Forelimb muscle (tissue), 1 donor: ENCODE measurements at regions not wholly inside any gene's neighbourhood (a gene's known extent, or its start where the extent isn't known, plus 50 kb on each side); places are given as distances from the start of the nearest gene placed in this dataset.

Experiments used
- DNase-seq: peaks from one replicate; pipeline ENCODE4 v3.0.0-alpha.2; 2013; ENCODE audit warnings: low read depth

DNA sequence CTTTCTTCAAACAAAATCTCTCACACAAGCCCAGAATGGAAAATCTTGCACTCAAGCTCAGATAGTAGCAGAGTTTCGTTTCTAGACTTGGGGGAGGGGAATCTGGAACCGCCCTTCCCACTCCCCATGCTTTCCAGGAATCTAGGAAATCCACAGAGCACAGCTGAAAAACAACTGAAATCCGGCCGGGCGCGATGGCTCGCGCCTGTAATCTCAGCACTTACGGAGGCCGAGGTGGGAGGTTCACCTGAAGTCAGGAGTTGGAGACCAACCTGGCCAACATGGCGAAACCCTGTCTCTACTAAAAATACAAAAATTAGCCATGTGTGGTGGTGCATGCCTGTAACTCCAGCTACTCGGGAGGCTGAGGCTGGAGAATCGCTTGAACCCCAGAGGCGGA, 127.3 kb upstream of the SLC34A2 start:
- no peak for DNase-seq

GRCh38 chr4:25531272-25531671, 124.4 kb upstream of the SLC34A2 start:
- no peak for DNase-seq

DNA sequence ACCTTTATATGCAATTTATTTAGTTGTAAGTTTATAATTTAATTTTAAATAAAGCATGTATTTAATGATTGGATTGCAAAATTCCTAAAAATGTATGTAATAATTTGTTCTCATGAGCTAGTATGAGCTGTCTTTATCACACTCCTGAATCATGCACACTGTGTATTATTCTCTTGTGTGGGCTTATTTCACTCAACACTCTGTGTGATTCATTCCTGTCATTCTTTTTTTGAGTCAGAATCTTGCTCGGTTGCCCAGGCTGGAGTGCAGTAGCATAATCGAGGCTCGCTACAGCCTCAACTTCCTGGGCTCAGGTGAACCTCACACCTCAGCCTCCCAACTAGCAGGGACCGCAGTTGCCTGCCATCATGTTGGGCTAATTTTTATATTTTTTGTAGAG, 123.1 kb upstream of the SLC34A2 start:
- DNase-seq: no peak

DNA sequence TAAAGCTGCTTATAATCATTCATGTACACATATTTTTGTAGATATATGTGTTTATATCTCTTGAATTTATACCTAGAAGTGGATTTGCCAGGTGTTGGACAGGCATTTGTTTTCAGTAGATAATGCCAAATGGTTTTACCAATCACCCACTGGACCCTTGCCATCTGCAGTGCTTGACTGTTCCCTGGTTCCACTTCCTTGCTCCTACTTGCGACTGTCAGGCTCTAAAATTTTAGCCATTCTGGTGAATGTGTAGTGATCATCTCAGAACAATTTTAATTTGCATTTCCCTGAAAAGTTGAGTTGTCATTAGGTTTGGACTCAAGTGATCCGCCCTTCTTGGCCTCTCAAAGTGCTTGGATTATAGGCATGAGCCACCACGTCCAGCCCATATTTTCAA, 122.4 kb upstream of the SLC34A2 start:
- DNase-seq: no peak

- no peak for DNase-seq
Measured at GRCh38 chr4:25535278-25535677, 120.4 kb upstream of the SLC34A2 start.

GRCh38 chr4:25535701-25536473, 119.8 kb upstream of the SLC34A2 start:
- DNase-seq: no peak

DNA sequence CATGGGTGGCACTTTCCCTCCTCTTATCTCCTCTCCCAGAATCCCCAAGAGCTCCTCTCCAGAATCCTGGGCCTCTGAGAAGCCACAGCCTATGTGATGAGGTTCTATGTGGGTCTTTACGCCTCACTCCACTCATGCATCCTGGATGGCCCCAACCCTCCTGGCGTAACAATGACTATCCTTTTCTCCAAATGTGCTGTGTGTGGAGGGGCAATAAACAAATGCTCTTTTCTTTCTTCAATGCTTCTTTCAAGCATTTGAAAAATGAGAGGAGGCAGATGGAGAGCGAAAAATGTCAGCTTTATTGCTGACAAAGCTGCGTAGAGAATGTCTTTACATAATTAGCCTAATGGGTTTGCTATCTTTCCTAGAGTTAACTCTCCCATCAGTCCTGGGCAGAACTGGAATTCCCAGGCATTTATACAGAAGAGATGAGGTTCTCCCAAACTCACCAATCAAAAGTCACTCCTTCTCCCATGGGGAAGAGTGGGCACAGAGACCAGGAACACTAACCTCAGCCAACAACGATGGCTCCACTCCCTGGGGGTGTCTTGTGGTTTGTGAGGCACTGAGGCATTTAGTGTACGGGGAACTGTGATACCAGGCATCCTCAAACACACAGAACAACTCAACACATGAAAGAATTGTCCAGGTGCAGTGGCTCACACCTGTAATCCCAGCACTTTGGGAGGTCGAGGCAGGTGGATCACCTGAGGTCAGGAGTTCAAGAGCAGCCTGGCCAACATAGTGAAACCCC, 118.9 kb upstream of the SLC34A2 start:
- no peak for DNase-seq

- no peak for DNase-seq
Measured at GRCh38 chr4:25538430-25538829, 117.2 kb upstream of the SLC34A2 start.

GRCh38 chr4:25539241-25539640, 116.4 kb upstream of the SLC34A2 start:
- no peak for DNase-seq

DNA sequence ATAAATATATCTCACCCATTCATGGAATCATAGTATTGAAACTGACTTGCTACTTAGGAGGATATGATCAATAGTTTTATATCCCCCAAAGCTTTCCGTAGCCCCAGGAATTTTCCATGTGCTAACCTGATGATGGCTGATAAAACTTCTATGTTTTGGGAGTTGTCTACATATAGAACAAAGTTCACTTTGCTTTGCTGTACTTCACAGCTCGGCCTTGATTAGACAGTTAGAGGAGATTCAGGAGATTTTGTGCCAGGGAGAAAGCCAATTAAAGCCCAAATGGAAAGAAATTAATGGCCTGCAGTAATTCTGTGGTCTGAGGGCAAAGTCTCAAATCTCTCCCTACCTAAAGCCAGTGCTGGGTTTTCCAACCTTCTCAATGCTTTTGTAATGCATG, 114.9 kb upstream of the SLC34A2 start:
- DNase-seq: no peak

- no peak for DNase-seq
Measured at GRCh38 chr4:25547343-25547742, 108.3 kb upstream of the SLC34A2 start.

DNA sequence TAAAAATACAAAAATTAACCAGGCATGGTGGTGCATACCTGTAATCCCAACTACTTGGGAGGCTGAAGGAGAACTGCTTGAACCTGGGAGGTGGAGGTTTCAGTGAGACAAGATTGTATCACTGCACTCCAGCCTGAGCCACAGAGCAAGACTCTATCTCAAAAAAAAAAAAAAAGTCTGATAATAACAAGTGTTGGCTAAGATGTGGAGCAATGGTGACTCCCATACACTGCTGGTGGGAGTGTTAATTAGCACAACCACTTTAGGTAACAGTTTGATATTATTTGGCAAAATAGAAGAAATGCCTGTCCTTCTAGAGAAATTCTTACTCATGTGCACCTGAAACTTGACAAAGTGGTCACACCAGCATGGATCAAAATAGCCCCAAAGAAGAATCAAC, 106.2 kb upstream of the SLC34A2 start:
- DNase-seq: no peak

- no peak for DNase-seq
Measured at GRCh38 chr4:25550376-25551030, 105.1 kb upstream of the SLC34A2 start.

DNA sequence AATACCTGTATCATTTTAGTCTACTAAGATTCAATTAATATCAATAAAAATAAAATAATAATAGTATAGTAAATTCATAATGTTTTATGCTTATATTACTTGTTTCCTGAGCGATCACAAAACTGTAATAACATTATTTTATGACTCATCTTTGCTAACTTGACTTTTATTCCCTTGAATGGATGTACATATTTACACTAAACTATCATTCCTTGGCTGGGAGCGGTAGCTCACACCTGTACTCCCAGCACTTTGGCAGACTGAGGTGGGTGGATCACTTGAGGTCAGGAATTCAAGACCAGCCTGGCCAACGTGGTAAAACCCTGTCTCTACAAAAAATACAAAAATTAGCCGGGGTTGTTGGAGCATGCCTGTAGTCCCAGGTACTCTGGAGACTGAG, 104.0 kb upstream of the SLC34A2 start:
- no peak for DNase-seq

DNA sequence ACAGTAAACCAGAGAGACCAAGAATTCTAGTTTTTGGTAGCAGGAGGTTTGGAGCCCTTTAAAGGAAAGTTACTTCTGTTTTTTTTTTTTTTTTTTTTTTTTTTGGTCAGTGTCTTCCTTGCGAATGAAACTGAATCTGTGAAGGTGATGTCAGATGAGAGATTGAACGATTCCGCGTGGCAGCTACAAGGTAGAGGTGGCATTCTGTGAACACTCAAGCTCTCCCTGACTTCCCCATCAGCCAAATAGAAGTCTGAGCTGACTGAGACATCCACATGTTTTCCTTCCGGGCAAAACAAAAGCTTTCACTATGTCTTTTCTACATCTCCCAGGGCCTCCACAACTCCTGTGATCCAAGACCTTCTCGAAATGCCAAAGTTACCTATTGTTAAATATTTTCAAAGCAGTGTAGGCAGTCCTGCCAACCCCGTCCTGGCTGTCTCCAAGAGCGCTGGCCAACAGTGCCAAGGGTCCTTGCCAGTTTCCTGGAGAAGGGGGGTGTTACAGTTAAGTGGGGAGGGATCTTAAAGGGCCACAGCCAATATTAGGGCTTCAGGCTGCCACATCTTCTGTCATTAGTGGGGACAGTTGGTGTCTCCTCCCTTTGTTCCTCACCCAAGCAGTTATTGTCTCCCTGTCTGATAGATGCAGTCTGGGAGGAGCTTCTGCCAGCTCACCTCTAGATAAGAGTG, 102.9 kb upstream of the SLC34A2 start:
- no peak for DNase-seq

DNA sequence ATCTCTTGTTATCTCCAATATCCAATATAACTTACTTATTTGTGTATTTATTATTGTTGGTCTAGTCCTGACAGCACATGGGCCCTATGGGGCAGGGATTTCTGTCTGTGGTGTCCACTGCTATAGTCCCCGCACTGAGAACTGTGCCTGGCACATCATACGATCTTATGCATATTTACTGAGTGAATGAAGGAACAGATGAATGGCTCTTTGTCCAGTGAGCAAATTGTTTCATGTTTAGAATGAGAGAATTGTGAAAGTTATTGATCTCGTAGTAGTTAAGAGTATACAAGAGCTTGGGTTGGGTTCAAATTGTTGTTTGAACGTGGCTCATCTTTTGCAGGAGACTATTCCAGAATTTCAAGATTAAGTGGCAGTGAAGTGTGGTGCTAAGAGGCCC, 96.1 kb upstream of the SLC34A2 start:
- DNase-seq: no peak

DNA sequence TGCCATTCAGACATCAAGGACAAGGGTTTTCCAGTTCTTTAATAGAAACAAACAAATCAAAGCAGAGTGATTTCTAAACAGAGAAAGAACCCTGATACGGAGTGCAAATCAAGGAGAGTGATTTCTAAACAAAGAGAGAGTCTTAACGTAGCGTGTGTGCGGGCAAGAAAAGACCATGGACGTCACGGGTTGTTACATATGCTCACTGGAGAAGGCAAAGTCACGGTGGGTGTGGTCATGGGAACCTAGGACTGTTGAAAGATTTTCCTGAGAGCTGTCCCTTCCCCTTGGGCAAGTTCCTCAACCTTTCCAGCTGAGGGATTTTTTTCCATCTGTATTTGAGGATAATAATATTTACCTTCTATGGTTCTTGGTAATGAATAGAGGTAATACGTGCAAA, 95.0 kb upstream of the SLC34A2 start:
- no peak for DNase-seq

GRCh38 chr4:25563071-25563564, 92.5 kb upstream of the SLC34A2 start:
- no peak for DNase-seq

DNA sequence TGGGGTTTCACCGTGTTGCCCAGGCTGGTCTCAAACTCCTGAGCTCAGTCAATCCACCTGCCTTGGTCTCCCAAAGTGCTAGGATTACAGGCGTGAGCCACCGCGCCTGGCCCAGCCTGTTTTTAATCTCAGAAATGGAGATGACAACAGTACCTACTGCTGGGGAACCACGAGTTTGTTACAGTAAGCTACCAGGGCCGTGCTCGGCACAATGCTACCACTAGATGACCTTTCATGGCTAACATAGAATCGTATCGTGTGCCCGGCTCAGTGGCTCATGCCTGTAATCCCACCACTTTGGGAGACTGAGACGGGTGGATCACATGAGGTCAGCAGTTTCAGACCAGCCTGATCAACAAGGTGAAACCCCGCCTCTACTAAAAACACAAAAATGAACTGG, 90.8 kb upstream of the SLC34A2 start:
- no peak for DNase-seq

- DNase-seq: no peak
Measured at GRCh38 chr4:25567253-25567652, 88.4 kb upstream of the SLC34A2 start.

DNA sequence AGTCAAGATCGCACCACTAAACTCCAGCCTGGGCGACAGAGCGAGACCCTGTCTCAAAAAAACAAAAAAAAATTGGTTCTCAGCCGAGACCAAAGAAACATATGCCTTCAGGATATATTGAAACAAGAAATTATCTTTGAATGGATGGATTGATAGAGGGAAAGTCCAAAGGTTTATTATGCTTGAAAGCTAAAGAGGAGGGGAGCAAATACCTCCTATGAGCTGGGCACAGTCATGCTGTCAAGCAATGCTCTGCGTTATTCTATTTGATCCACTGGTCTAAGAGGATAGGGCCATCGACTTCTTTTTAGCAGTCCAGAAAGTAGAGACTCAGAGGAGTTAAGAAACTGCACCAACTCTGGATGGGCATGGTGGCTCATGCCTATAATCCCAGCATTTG, 85.9 kb upstream of the SLC34A2 start:
- DNase-seq: no peak

- DNase-seq: no peak
Measured at GRCh38 chr4:25575611-25576010, 80.0 kb upstream of the SLC34A2 start.
